ENCODE measurements at regions not wholly inside any gene's neighbourhood (a gene's known extent, or its start where the extent isn't known, plus 50 kb on each side); places are given as distances from the start of the nearest gene placed in this dataset.

DNA sequence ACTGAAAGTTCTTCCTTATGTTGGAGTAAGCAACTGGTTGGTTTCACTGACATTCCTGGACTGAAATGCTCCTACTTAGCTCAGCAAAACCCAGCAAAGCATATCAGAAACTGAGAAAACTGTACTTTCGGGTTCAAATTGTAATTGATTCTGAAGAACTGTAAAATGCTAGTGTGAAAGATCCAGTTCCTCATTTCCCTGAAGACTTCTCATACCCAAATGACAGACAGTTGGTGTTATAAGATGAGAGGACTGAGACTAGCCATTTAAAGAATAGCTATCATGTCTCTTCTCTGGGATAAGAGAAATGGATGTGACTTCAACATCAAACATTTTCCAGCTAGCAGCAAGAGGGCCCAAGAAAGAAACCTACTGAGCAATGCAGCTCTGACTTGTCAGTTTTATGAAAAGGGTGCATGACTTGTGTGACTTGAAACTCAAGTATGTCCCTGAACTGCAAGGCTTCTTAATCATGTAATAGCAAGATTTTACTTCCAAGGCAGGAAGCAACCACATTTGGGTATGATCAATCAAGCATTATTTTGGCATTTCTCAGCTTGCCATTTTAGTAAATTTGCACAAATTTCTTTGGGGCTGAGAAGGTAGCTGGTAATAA, 420.3 kb upstream of the MMADHC start:
- no peak for DNase-seq
- intact Hi-C loops (cut with DNase I) = no loop called here

DNA sequence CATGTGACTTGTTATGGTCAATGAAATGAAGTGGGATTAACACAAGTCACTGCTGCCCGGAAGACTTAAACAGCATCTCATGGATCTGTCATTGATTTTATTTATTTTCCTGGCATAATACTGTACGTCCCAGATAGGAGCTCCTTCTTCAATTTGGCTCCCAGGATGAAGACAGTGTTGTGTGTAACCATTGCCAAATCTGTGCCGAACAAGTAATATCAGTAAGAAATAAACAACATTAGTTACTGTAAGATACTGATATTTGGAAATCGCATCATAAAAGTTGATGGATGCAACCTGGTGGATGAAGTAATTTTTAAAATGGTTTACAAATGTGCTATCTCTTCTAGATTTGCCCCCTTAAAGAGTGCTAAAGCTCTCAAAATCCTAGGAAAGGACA, 419.0 kb upstream of the MMADHC start:
- no peak for DNase-seq

GRCh38 chr2:150003544-150003943, 416.0 kb upstream of the MMADHC start:
- DNase-seq = no peak
- intact Hi-C loops (cut with DNase I) = no loop called here

More for the DNA sequence above, 419.0 kb upstream of the MMADHC start:
- intact Hi-C loops (cut with DNase I) = no loop called here

- intact Hi-C loops (cut with DNase I) = no loop called here
- no peak for DNase-seq
These were observed 414.2 kb upstream of the MMADHC start for GRCh38 chr2:150001788-150002187.

DNA sequence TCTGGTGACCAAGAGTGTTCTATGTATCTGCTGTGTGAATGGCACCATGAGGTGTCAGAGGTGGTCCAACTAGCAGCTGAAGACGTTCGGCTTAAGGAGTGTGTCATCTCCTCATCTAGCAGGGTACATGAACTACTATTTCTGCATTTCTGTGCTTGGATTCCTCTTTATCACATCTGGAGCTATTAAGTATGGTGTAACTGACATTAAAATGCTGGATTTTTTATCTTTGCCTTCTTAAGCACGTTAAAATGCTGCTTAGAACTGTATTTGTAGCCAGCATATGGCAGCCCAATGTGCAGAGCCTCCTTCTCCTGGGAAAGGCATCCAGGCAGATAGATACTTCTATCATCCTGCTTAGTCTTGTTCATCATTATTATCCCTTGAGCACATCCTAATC, 409.3 kb upstream of the MMADHC start:
- DNase-seq = no peak
- intact Hi-C loops (cut with DNase I) = no loop called here

DNA sequence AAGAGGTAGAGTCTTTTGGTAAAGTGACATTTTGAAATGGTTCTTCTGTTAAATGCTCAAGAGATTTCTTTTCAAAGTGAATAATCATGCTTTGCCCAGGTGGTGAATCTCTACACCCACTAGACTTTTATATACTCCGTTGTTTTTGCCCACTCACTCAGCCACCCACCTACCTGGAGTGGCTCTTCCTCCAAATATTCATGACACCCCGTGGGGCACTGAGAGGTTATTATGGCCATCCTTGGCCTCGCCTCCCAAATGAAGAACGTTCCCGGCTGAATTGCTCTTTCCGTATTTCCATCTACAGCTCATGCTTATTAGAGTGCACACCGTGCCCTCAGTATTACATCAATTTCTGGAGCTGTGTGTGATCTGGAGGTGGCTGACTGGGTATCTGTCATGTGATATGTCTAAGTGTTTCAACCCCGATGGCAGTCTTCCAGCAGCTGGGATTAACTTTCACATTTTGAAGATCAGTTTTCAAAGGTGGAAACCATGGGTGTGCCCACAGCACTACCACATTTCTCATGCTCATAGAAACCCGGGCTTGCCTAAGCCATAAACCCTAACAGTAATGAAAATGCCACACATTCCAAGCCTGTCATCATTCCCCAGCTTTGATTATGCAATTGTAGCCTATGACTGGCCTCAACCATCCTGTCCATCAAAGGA, 406.6 kb upstream of the MMADHC start:
- intact Hi-C loops (cut with DNase I) = no loop called here
- DNase-seq = no peak

GRCh38 chr2:149993316-149993715, 405.7 kb upstream of the MMADHC start:
- DNase-seq = no peak
- intact Hi-C loops (cut with DNase I) = no loop called here

GRCh38 chr2:149991576-149991975, 404.0 kb upstream of the MMADHC start:
- intact Hi-C loops (cut with DNase I) = no loop called here
- no peak for DNase-seq

DNA sequence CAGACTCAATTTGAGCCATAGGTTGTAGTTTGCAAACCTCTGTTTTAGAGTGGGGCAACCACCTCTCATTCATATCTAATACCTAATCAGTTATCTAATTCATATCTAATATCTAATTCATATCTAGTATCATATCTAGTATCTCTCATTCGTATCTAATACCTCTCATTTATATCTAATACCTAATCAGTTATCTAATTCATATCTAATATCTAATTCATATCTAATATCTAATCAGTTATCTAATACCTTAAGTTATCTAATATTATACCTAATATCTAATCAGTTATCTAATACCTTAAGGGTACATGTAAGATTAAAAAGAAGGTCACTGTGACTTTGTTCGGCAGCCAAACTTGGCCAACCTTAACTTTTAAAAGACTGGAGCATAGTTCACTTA, 403.4 kb upstream of the MMADHC start:
- intact Hi-C loops (cut with DNase I) = no loop called here
- no peak for DNase-seq

- DNase-seq = no peak
- intact Hi-C loops (cut with DNase I) = no loop called here
These were observed 402.0 kb upstream of the MMADHC start for GRCh38 chr2:149989447-149990063.

- no peak for DNase-seq
- intact Hi-C loops (cut with DNase I) = no loop called here
These were observed 400.8 kb upstream of the MMADHC start for GRCh38 chr2:149988361-149988760.

GRCh38 chr2:149986861-149987260, 399.3 kb upstream of the MMADHC start:
- no peak for DNase-seq
- intact Hi-C loops (cut with DNase I) = no loop called here

GRCh38 chr2:149984311-149984710, 396.7 kb upstream of the MMADHC start:
- intact Hi-C loops (cut with DNase I) = no loop called here
- DNase-seq = no peak

DNA sequence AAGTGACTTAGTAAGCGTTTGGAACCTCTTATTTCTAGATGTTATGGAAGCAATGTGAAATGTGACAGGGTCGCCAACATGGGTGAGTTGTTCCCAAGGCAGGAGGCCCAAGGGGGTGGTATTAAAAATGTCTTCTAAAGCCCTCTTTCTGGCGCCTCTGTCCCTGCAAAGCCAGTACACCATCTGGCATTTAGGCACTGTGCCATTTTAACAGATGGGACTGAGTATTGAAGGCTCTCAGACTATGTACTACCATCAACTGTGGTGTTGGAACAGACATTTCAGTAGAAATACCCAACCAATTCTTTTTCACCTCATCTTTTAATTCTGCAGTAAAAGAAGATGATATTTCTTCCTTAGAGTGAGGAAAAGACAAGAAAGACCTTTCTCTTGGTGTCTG, 384.5 kb upstream of the MMADHC start:
- peak in 1 of 42 donors; percentile 2 for DNase-seq
- intact Hi-C loops (cut with DNase I) = no loop called here

DNA sequence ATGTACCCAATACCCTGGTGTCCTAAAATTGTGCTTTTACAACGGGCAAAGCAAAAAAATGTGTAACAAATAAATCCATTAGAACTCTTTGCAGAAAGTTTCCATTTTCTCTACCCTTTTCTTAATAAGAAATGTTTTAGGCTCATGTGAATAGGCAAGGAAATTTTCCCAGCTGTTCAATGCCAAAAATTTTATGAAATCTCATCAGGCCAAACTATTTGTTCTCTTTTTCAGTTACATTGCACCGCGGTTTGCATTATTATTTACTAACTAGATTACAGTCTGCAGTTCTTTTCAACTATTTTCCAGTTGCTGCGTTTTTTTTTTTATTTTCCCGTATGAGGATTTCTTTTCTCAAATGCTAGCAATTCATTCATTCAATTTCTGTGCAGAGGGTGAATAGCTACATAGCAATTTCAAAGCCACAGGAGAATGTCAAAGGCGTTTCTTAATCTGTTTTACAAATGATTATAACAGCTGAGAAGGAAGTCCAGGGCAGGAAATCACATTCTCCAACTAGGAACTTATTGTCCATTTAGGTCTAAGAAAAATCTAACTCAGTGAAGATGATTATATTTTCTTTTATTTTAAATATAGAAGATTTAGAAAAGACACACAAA, 367.5 kb upstream of the MMADHC start:
- no peak for DNase-seq
- intact Hi-C loops (cut with DNase I) = no loop called here

GRCh38 chr2:149953627-149954026, 366.1 kb upstream of the MMADHC start:
- no peak for DNase-seq
- intact Hi-C loops (cut with DNase I) = no loop called here

GRCh38 chr2:149931486-149931885, 343.9 kb upstream of the MMADHC start:
- DNase-seq = no peak
- intact Hi-C loops (cut with DNase I) = no loop called here

GRCh38 chr2:149928011-149928410, 340.4 kb upstream of the MMADHC start:
- no peak for DNase-seq
- intact Hi-C loops (cut with DNase I) = no loop called here

DNA sequence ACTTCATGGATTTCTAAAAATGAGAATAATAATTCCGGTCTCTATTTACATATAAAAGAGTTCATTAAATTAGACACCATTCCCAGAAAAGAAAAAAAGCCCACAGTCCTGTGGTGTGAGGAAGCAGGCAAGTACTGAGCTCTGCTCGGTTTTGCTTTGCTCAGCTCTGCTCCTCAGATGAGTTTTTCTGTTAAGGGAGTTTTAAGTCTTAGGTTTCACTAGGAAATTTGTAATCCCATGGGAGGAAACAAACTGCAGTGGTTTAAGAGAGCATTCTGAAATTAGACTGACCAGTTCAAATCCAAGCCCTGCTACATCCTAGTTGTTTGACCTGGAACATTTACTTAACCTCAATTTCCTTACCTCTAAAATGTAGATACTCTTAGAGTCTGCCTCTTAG, 338.6 kb upstream of the MMADHC start:
- intact Hi-C loops (cut with DNase I) = no loop called here
- no peak for DNase-seq

- no peak for DNase-seq
These were observed 337.1 kb upstream of the MMADHC start for GRCh38 chr2:149924549-149925213.

More at GRCh38 chr2:149924549-149925213, 337.1 kb upstream of the MMADHC start:
- intact Hi-C loops (cut with DNase I) = no loop called here

All from head of caudate nucleus (tissue), 42 donors.